ENCODE measurements at regions not wholly inside any gene's neighbourhood (a gene's known extent, or its start where the extent isn't known, plus 50 kb on each side); places are given as distances from the start of the nearest gene placed in this dataset.
A peak's percentile ranks its signal among the peaks of the same experiment; 100 is the strongest.

DNA sequence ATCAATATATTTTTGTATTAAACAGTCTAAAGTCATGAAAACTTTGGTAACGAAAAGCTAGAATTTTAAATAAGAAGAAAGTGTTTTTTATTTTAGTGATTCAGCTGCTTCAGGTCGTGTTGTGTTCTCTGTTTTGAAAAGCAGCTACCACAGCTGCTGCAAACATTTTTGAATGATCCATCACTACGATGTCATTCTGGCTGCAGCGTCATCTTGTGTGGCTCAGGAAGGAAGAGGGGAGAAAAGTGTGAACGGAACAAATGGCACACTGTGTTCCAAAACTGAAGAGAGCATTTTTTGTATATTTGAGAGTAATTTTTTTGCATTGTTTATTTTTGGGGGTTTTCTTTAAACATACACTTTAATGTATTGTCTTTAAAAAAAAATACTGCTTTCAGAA lies 323.0 kb upstream of the ADGRL2 start:
- no peak for TF ChIP-seq TCF12 (IDR thresholded peaks at IDR 0.05; ENCODE audit: low read depth)
- TF ChIP-seq, protein P1, sequence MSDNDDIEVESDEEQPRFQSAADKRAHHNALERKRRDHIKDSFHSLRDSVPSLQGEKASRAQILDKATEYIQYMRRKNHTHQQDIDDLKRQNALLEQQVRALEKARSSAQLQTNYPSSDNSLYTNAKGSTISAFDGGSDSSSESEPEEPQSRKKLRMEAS (IDR thresholded peaks at IDR 0.05): no peak
- no peak for TF ChIP-seq YY1 (IDR thresholded peaks at IDR 0.05; ENCODE audit: low read depth)

DNA sequence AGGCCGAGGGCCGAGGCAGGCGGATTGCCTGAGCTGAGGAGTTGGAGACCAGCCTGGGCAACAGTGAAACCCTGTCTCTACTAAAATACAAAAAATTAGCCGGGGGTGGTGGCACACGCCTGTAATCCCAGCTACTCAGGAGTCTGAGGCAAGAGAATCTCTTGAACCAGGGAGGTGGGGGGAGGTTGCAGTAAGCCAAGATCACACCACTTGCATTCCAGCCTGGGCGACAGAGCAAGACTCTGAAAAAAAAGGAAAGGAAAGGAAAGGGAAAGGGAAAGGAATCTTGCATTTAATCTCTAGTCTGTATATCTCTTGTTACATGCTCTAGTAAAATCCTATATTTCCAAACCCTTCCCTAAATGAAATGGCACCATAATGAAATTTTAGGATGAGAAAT lies 328.3 kb upstream of the ADGRL2 start:
- TF ChIP-seq FOXM1 (IDR thresholded peaks at IDR 0.05; ENCODE audit: borderline replicate concordance, low read depth) (no peak), CEBPB (IDR thresholded peaks at IDR 0.05) (no peak), YY1 (IDR thresholded peaks at IDR 0.05; ENCODE audit: low read depth) (no peak), CREB1 (IDR thresholded peaks at IDR 0.05; ENCODE audit: low read depth) (no peak), ZBTB7A (IDR thresholded peaks at IDR 0.05; ENCODE audit: low read depth) (no peak)
- TF ChIP-seq, protein P2, sequence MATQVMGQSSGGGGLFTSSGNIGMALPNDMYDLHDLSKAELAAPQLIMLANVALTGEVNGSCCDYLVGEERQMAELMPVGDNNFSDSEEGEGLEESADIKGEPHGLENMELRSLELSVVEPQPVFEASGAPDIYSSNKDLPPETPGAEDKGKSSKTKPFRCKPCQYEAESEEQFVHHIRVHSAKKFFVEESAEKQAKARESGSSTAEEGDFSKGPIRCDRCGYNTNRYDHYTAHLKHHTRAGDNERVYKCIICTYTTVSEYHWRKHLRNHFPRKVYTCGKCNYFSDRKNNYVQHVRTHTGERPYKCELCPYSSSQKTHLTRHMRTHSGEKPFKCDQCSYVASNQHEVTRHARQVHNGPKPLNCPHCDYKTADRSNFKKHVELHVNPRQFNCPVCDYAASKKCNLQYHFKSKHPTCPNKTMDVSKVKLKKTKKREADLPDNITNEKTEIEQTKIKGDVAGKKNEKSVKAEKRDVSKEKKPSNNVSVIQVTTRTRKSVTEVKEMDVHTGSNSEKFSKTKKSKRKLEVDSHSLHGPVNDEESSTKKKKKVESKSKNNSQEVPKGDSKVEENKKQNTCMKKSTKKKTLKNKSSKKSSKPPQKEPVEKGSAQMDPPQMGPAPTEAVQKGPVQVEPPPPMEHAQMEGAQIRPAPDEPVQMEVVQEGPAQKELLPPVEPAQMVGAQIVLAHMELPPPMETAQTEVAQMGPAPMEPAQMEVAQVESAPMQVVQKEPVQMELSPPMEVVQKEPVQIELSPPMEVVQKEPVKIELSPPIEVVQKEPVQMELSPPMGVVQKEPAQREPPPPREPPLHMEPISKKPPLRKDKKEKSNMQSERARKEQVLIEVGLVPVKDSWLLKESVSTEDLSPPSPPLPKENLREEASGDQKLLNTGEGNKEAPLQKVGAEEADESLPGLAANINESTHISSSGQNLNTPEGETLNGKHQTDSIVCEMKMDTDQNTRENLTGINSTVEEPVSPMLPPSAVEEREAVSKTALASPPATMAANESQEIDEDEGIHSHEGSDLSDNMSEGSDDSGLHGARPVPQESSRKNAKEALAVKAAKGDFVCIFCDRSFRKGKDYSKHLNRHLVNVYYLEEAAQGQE (IDR thresholded peaks at IDR 0.05; ENCODE audit: low read depth): no peak

DNA sequence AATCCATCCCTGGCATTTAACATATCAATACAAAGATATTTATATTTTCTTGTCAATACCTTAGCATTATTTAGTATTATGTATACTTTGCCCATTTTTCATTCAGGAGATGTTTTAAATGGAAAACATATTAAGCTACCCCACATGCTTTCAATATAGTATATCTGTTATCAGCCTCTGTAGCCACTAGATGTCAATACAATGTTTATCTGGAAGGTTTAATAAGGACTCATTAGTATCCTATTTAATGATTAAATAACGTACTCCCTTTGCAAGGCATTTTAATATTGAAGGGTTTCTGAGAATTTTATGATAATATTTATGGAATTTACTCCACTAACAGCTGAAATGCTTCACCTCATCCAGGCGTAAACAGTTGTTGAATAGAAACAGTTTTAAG lies 329.5 kb upstream of the ADGRL2 start:
- TF ChIP-seq RAD21 (IDR thresholded peaks at IDR 0.05; ENCODE audit: low read depth) (peak; percentile 22; the same call in 1 of the 2 replicates), CEBPB (IDR thresholded peaks at IDR 0.05) (no peak)

DNA sequence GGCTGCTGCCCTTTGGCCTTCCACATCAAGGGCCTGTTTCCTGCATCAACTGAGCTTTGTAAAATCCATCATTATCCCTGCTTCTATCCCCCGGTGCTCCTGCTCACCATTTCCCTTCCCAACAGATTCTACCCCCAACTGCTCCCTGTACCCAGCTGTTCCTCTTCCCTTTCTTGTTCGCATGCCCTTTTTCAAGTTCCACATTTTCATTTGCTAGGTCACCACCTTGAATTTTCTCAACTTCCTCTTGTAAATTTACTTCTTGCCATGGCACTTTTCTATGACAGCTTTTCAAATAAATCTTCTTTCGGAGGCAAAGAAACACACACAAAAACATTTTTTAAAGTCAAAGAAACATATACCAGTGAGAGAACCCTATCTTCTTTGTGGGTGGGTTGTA lies 330.5 kb upstream of the ADGRL2 start:
- no peak for TF ChIP-seq CREB1 (IDR thresholded peaks at IDR 0.05; ENCODE audit: low read depth)
- no peak for TF ChIP-seq TCF12 (IDR thresholded peaks at IDR 0.05; ENCODE audit: low read depth)
- no peak for TF ChIP-seq NFIC (IDR thresholded peaks at IDR 0.05)
- TF ChIP-seq TAF1 (IDR thresholded peaks at IDR 0.05; ENCODE audit: low read depth): no peak
- no peak for TF ChIP-seq EGR1 (IDR thresholded peaks at IDR 0.05)
- no peak for TF ChIP-seq CEBPB (IDR thresholded peaks at IDR 0.05)
- TF ChIP-seq ZBTB7A (IDR thresholded peaks at IDR 0.05; ENCODE audit: low read depth): no peak
- no peak for TF ChIP-seq FOXM1 (IDR thresholded peaks at IDR 0.05; ENCODE audit: borderline replicate concordance, low read depth)
- TF ChIP-seq EP300 (IDR thresholded peaks at IDR 0.05; ENCODE audit: borderline replicate concordance): no peak
- no peak for TF ChIP-seq YY1 (IDR thresholded peaks at IDR 0.05; ENCODE audit: low read depth)
- TF ChIP-seq, protein P1 (IDR thresholded peaks at IDR 0.05): no peak
- TF ChIP-seq RAD21 (IDR thresholded peaks at IDR 0.05; ENCODE audit: low read depth): no peak
- TF ChIP-seq, protein P2 (IDR thresholded peaks at IDR 0.05; ENCODE audit: low read depth): no peak
- TF ChIP-seq, protein P3, sequence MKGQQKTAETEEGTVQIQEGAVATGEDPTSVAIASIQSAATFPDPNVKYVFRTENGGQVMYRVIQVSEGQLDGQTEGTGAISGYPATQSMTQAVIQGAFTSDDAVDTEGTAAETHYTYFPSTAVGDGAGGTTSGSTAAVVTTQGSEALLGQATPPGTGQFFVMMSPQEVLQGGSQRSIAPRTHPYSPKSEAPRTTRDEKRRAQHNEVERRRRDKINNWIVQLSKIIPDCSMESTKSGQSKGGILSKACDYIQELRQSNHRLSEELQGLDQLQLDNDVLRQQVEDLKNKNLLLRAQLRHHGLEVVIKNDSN (IDR thresholded peaks at IDR 0.05): no peak
- no peak for TF ChIP-seq TEAD4 (IDR thresholded peaks at IDR 0.05)

DNA sequence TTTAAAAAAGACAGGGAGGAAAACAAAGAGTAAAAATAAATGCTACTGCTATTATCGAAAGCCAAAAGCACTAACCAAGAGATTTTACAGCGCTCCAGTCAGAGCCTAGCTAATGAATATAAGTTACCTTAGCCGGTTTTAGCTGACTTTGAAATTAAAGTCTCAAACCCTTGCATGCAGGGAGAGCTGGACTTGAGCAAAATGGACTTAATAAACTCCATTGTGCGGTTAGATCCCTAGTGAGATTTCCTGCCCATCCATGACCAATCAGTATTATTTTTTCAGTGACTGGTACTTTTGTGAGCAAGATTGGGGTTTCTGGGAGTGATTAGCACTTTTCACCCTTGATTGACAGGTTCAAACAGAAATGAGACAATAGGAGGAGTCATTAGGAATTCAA lies 333.4 kb upstream of the ADGRL2 start:
- TF ChIP-seq RAD21 (IDR thresholded peaks at IDR 0.05; ENCODE audit: low read depth): no peak
- TF ChIP-seq EGR1 (IDR thresholded peaks at IDR 0.05): no peak
- TF ChIP-seq YY1 (IDR thresholded peaks at IDR 0.05; ENCODE audit: low read depth): no peak
- no peak for TF ChIP-seq TCF12 (IDR thresholded peaks at IDR 0.05; ENCODE audit: low read depth)
- no peak for TF ChIP-seq FOXM1 (IDR thresholded peaks at IDR 0.05; ENCODE audit: borderline replicate concordance, low read depth)

DNA sequence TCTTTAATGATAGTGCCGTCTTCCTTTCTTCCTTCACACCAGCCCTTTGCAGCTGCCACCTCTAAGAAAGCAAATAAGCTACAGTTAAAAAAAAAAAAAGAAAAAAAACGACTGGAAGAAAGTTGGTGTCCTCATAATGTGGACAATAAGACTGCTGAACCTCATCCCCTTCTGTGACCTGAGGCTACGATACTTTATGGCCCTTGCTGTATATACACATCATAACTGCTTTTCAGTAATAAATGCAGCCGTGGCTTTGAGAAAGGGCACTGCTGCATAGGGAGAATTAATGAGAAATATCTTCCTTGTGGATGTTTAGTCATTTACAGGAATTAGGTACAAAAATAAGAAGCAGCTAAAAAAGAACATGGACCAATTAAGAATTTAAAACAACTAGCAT lies 333.8 kb upstream of the ADGRL2 start:
- TF ChIP-seq YY1 (IDR thresholded peaks at IDR 0.05; ENCODE audit: low read depth): no peak
- TF ChIP-seq, protein P1 (IDR thresholded peaks at IDR 0.05): no peak
- no peak for TF ChIP-seq EP300 (IDR thresholded peaks at IDR 0.05; ENCODE audit: borderline replicate concordance)
- no peak for TF ChIP-seq TCF12 (IDR thresholded peaks at IDR 0.05; ENCODE audit: low read depth)
- no peak for TF ChIP-seq NFIC (IDR thresholded peaks at IDR 0.05)
- no peak for TF ChIP-seq EGR1 (IDR thresholded peaks at IDR 0.05)
- TF ChIP-seq TAF1 (IDR thresholded peaks at IDR 0.05; ENCODE audit: low read depth): no peak
- no peak for TF ChIP-seq CEBPB (IDR thresholded peaks at IDR 0.05)
- TF ChIP-seq, protein P3 (IDR thresholded peaks at IDR 0.05): no peak
- TF ChIP-seq, protein P2 (IDR thresholded peaks at IDR 0.05; ENCODE audit: low read depth): no peak
- TF ChIP-seq ZBTB7A (IDR thresholded peaks at IDR 0.05; ENCODE audit: low read depth): no peak
- TF ChIP-seq RAD21 (IDR thresholded peaks at IDR 0.05; ENCODE audit: low read depth): no peak
- no peak for TF ChIP-seq FOXM1 (IDR thresholded peaks at IDR 0.05; ENCODE audit: borderline replicate concordance, low read depth)
- no peak for TF ChIP-seq CREB1 (IDR thresholded peaks at IDR 0.05; ENCODE audit: low read depth)
